DND-41 (cell line): ENCODE measurements at regions not wholly inside any gene's neighbourhood (a gene's known extent, or its start where the extent isn't known, plus 50 kb on each side); places are given as distances from the start of the nearest gene placed in this dataset.

Source experiments
- ATAC-seq: fragments of 200-7000 bp; cut with Tn5 transposase; 3 replicates; pipeline ENCODE4 v1.9.1; 2021; ENCODE audit warnings: low read depth; ENCODE audit not compliant: insufficient read depth
- DNase-seq: peaks from one replicate; pipeline ENCODE4 v3.0.0-alpha.2; 2020
- H2AFZ ChIP-seq: 2 replicates; pipeline ENCODE4 v1.6.0; 2012; ENCODE audit warnings: low read depth, low read length
- H3K27ac ChIP-seq: 2 replicates; pipeline ENCODE4 v1.5.1; 2012; ENCODE audit warnings: low read length, inconsistent platforms
- H3K27me3 ChIP-seq: fragments of 200-600 bp; sonication (generic); 2 replicates; pipeline ENCODE4 v1.6.0; 2012; ENCODE audit warnings: low read length, mild to moderate bottlenecking, inconsistent platforms; ENCODE audit not compliant: insufficient read depth, poor library complexity
- H3K36me3 ChIP-seq: 2 replicates; pipeline ENCODE4 v1.5.1; 2012; ENCODE audit warnings: low read length, inconsistent platforms; ENCODE audit not compliant: insufficient read depth
- H3K4me1 ChIP-seq: 2 replicates; pipeline ENCODE4 v1.5.1; 2012; ENCODE audit warnings: mild to moderate bottlenecking, low read length; ENCODE audit not compliant: insufficient read depth
- H3K4me2 ChIP-seq: 2 replicates; pipeline ENCODE4 v1.6.0; 2012; ENCODE audit warnings: mild to moderate bottlenecking, moderate library complexity, low read length, inconsistent platforms; ENCODE audit not compliant: insufficient read depth
- H3K4me3 ChIP-seq, 2 experiments: fragments of 200-600 bp in 1 of 2; shearing (Covaris generic) in 1 of 2; 2 replicates each; pipeline ENCODE4 v1.5.1; 2012 to 2016; ENCODE audit warnings: inconsistent platforms in 2 of 2, low read length in 2 of 2, mild to moderate bottlenecking in 2 of 2, low read depth in 1 of 2, moderate library complexity in 1 of 2
- H3K79me2 ChIP-seq: 2 replicates; pipeline ENCODE4 v1.6.0; 2012; ENCODE audit warnings: low read length, inconsistent platforms; ENCODE audit not compliant: insufficient read depth
- H3K9ac ChIP-seq: 2 replicates; pipeline ENCODE4 v1.6.0; 2012; ENCODE audit warnings: low read depth, mild to moderate bottlenecking, inconsistent platforms, low read length, moderate library complexity
- H3K9me3 ChIP-seq: 2 replicates; pipeline ENCODE4 v1.5.1; 2012; ENCODE audit warnings: low read length, moderate library complexity, mild to moderate bottlenecking, inconsistent platforms; ENCODE audit not compliant: insufficient read depth, severe bottlenecking
- H4K20me1 ChIP-seq: 2 replicates; pipeline ENCODE4 v1.6.0; 2012; ENCODE audit warnings: low read length; ENCODE audit not compliant: insufficient read depth
- EZH2 ChIP-seq: IDR thresholded peaks from 3 replicates; pipeline ENCODE4 v1.6.1; 2012; ENCODE audit warnings: borderline replicate concordance, low read depth, mild to moderate bottlenecking, moderate library complexity, low read length, inconsistent platforms; ENCODE audit not compliant: severe bottlenecking
- TF ChIP-seq, protein P1 (sequence below): IDR thresholded peaks from 2 replicates; pipeline ENCODE4 v1.5.1; 2012; ENCODE audit warnings: borderline replicate concordance, low read length, moderate library complexity, mild to moderate bottlenecking; ENCODE audit not compliant: poor library complexity, severe bottlenecking; ENCODE audit errors: extremely low read depth

DNA sequence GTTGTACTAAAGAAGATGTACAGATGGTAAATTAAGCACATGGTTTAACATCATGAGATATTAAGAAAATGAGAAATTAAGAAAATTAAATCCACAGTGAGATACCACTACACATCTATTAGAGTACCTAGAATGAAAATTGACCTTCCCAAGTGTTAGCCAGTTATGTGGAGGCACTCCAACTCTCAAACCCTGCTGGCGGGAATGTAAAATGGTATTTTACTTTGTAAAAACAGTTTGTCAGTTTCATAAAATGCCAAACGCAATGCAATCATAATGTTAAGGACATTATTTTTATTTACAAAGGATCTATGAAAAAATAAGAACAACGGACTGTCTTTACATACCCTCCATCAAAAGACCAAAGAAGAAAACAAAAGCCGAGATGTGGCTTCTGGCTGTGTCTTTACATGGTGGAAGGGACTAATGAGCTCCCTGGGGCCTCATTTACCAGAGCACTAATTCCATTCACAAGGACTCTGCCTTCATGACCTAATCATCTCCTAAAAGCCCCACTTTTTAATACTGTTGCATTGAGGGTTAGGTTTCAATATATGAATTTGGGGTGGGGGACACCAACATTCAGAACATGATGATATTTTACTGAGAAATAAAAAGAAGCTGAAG, 1178.7 kb downstream of the AACS start:
- no peak overlapping the region for H3K27ac ChIP-seq
- H3K36me3 ChIP-seq = no peaks in the 10 kb centered on the region
- H3K27me3 ChIP-seq = no peaks in the 10 kb centered on the region
- no peaks in the 10 kb centered on the region for H3K9me3 ChIP-seq
- no peaks in the 10 kb centered on the region for H3K4me1 ChIP-seq
- ATAC-seq (no peak), DNase-seq (no peak)
- H3K4me2 ChIP-seq = no peak overlapping the region
- H3K9ac ChIP-seq = no peak overlapping the region
- H3K4me3 ChIP-seq = no peak overlapping the region
- no peak for TF ChIP-seq EZH2
- no peak overlapping the region for H2AFZ ChIP-seq
- no peaks in the 10 kb centered on the region for H3K79me2 ChIP-seq
- H4K20me1 ChIP-seq = no peaks in the 10 kb centered on the region

- Histone ChIP-seq H3K27ac (no peak overlapping the region), H3K79me2 (no peaks in the 10 kb centered on the region), H3K9ac (no peak overlapping the region), H3K4me3 (no peak overlapping the region), H3K4me2 (no peak overlapping the region), H2AFZ (no peak overlapping the region), H3K36me3 (no peaks in the 10 kb centered on the region), H4K20me1 (no peaks in the 10 kb centered on the region), H3K4me1 (no peaks in the 10 kb centered on the region), H3K27me3 (no peaks in the 10 kb centered on the region), H3K9me3 (no peaks in the 10 kb centered on the region)
- TF ChIP-seq, protein P1, sequence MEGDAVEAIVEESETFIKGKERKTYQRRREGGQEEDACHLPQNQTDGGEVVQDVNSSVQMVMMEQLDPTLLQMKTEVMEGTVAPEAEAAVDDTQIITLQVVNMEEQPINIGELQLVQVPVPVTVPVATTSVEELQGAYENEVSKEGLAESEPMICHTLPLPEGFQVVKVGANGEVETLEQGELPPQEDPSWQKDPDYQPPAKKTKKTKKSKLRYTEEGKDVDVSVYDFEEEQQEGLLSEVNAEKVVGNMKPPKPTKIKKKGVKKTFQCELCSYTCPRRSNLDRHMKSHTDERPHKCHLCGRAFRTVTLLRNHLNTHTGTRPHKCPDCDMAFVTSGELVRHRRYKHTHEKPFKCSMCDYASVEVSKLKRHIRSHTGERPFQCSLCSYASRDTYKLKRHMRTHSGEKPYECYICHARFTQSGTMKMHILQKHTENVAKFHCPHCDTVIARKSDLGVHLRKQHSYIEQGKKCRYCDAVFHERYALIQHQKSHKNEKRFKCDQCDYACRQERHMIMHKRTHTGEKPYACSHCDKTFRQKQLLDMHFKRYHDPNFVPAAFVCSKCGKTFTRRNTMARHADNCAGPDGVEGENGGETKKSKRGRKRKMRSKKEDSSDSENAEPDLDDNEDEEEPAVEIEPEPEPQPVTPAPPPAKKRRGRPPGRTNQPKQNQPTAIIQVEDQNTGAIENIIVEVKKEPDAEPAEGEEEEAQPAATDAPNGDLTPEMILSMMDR = no peak
- TF ChIP-seq EZH2 = no peak
- no peak for ATAC-seq
- DNase-seq = no peak
Measured at GRCh38 chr12:126247936-126248335, 1182.7 kb downstream of the AACS start.

DNA sequence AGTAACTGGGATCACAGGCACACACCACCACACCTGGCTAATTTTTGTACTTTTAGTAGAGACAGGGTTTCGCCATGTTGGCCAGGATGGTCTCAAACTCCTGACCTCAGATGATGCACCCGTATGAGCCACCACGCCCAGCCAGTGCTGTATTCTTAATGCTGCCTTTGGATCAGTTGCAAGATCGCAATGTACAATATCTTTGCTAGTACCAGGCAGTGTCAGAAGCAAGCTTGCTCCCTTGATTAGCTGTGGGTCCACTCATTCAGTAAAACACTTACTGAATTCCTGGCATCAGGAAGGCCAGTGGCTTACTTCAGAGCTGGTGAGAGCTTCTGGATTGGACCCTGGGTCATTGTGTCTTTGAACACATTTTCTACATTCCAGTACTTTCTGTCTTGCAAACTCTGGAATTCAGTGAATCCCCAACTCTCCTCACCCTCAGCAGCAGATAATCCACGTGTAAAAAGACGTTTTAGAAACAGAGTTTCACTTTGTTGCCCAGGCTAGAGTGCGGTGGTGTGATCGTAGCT, 1183.7 kb downstream of the AACS start:
- H3K9me3 ChIP-seq = no peaks in the 10 kb centered on the region
- no peak overlapping the region for H3K4me3 ChIP-seq
- no peak overlapping the region for H3K4me2 ChIP-seq
- no peak overlapping the region for H2AFZ ChIP-seq
- no peak overlapping the region for H3K9ac ChIP-seq
- no peaks in the 10 kb centered on the region for H3K36me3 ChIP-seq
- no peaks in the 10 kb centered on the region for H3K4me1 ChIP-seq
- no peaks in the 10 kb centered on the region for H3K27me3 ChIP-seq
- no peaks in the 10 kb centered on the region for H4K20me1 ChIP-seq
- H3K27ac ChIP-seq = no peak overlapping the region
- no peak for ATAC-seq
- TF ChIP-seq, protein P1 = no peak
- TF ChIP-seq EZH2 = no peak
- no peaks in the 10 kb centered on the region for H3K79me2 ChIP-seq
- DNase-seq = no peak

GRCh38 chr12:126258190-126258589, 1193.0 kb downstream of the AACS start:
- no peak overlapping the region for H3K27ac ChIP-seq
- no peak overlapping the region for H3K4me3 ChIP-seq
- H3K9me3 ChIP-seq = no peaks in the 10 kb centered on the region
- DNase-seq (no peak), ATAC-seq (no peak)
- no peaks in the 10 kb centered on the region for H3K4me1 ChIP-seq
- H3K4me2 ChIP-seq = no peak overlapping the region
- H3K36me3 ChIP-seq = no peaks in the 10 kb centered on the region
- H3K79me2 ChIP-seq = no peaks in the 10 kb centered on the region
- H2AFZ ChIP-seq = no peak overlapping the region
- H3K27me3 ChIP-seq = no peaks in the 10 kb centered on the region
- TF ChIP-seq, protein P1 = no peak
- no peak for TF ChIP-seq EZH2
- H3K9ac ChIP-seq = no peak overlapping the region
- no peaks in the 10 kb centered on the region for H4K20me1 ChIP-seq
